Left ventricle myocardium inferior (tissue), 1 donor: ENCODE measurements at regions not wholly inside any gene's neighbourhood (a gene's known extent, or its start where the extent isn't known, plus 50 kb on each side); places are given as distances from the start of the nearest gene placed in this dataset.

ENCODE experiments used
- DNase-seq: peaks from one replicate; pipeline ENCODE4 v3.0.0-alpha.2; 2020
- H3K27ac ChIP-seq: fragments of 200-600 bp; replicated peaks from 2 replicates; pipeline ENCODE4 v1.8.0; 2021
- H3K27me3 ChIP-seq: fragments of 200-600 bp; 2 replicates; pipeline ENCODE4 v1.8.0; 2021; ENCODE audit warnings: low read depth
- H3K36me3 ChIP-seq: fragments of 200-600 bp; 2 replicates; pipeline ENCODE4 v1.8.0; 2021
- H3K4me1 ChIP-seq: fragments of 200-600 bp; 2 replicates; pipeline ENCODE4 v1.8.0; 2021
- H3K4me3 ChIP-seq: fragments of 200-600 bp; 2 replicates; pipeline ENCODE4 v1.8.0; 2021; ENCODE audit warnings: mild to moderate bottlenecking, moderate library complexity
- H3K9me3 ChIP-seq: fragments of 200-600 bp; replicated peaks from 2 replicates; pipeline ENCODE4 v1.8.0; 2021
- intact Hi-C: fragments of 100-400 bp; cut with micrococcal nuclease; formaldehyde crosslinking; loops from one replicate; pipeline ENCODE4 v1.11.0; 2022
- TF ChIP-seq, protein P1 (sequence below): fragments of 200-600 bp; IDR thresholded peaks from 2 replicates; pipeline ENCODE4 v1.8.0; 2021; ENCODE audit warnings: antibody characterized with exemption, mild to moderate bottlenecking, borderline replicate concordance
- donor health status: DM: no; HTN: yes; CAD: no; lungs with severe emphysema.

DNA sequence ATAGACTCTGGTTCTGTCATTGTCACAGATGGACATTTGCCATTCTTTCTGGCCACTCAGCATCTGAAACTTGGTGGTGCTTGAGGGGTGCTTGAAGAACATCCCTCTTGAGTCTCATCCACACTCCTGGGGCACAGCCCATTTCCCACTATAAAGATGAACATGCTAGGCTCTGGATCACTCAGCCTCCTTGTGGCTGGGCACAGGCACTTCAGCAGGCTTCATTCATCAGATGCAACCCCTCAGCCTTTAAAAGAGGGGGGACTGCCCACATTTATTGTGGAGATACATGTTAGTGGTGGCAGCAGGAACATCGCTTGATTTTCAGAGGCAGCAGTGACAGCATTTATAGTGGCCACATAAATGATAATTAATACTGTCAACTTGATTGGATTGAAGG, 124.7 kb upstream of the NIPBL start:
- TF ChIP-seq, protein P1, sequence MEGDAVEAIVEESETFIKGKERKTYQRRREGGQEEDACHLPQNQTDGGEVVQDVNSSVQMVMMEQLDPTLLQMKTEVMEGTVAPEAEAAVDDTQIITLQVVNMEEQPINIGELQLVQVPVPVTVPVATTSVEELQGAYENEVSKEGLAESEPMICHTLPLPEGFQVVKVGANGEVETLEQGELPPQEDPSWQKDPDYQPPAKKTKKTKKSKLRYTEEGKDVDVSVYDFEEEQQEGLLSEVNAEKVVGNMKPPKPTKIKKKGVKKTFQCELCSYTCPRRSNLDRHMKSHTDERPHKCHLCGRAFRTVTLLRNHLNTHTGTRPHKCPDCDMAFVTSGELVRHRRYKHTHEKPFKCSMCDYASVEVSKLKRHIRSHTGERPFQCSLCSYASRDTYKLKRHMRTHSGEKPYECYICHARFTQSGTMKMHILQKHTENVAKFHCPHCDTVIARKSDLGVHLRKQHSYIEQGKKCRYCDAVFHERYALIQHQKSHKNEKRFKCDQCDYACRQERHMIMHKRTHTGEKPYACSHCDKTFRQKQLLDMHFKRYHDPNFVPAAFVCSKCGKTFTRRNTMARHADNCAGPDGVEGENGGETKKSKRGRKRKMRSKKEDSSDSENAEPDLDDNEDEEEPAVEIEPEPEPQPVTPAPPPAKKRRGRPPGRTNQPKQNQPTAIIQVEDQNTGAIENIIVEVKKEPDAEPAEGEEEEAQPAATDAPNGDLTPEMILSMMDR = no peak
- H3K9me3 ChIP-seq = no peaks in the 10 kb centered on the region
- no peak overlapping the region for H3K4me3 ChIP-seq
- intact Hi-C loops = no loop called here
- H3K27me3 ChIP-seq = no peaks in the 10 kb centered on the region
- H3K36me3 ChIP-seq = no peaks in the 10 kb centered on the region
- no peaks in the 10 kb centered on the region for H3K4me1 ChIP-seq
- no peak overlapping the region for H3K27ac ChIP-seq
- DNase-seq = no peak

DNA sequence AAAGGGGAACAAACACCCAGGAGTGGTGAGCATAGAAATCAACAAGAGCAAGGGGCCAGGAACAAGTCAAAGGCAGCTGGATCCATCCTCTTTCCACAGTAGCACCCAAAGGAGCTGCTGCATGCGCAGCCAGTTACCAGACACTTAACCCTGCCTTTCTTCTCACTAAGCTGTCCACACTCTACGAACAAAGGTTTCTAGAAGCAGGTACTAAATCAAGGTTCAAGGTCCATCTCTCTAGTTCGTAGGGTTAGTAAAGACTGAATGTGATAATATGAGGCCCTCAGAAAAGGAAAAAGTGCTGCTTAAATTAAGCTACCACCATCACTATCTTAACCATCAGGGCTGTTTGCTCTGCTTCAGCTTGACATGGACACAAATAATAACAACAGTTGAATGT, 121.2 kb upstream of the NIPBL start:
- intact Hi-C loops = no loop called here

DNA sequence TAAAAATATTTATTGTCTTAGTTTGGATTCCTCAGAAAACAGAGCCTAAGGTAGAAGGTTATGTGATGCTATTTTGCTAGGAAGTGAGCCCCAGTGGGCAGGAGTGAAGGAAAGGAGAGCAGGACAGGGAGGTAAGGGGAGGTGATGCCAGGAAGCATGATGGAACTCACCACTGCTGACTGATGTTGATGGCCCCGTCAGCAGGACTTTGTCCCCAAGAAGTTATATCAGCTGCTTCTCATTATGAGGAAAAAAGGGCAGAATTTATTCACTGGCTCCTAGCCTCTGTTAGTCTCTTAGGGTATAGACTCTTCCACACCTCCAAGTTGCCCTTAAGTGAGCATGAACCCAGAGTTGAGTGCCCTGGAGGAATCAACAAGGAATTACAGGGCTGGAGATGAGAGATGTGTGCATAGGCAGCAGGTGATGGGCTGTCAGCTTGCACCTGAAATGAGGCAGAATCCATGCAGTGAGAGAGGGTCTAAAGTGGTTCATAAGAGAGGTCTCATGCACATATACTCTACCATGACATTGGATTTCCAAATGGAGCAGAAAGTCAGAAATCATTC, 120.6 kb upstream of the NIPBL start:
- H3K27ac ChIP-seq = no peak overlapping the region
- intact Hi-C loops = no loop called here
- no peaks in the 10 kb centered on the region for H3K4me1 ChIP-seq
- H3K27me3 ChIP-seq = no peaks in the 10 kb centered on the region
- H3K36me3 ChIP-seq = no peaks in the 10 kb centered on the region
- no peak for DNase-seq
- TF ChIP-seq, protein P1 = no peak
- no peaks in the 10 kb centered on the region for H3K9me3 ChIP-seq
- no peak overlapping the region for H3K4me3 ChIP-seq

More for the DNA sequence above, 121.2 kb upstream of the NIPBL start:
- Histone ChIP-seq H3K36me3 (no peaks in the 10 kb centered on the region), H3K27me3 (no peaks in the 10 kb centered on the region), H3K9me3 (no peaks in the 10 kb centered on the region), H3K4me3 (no peak overlapping the region), H3K27ac (no peak overlapping the region), H3K4me1 (no peaks in the 10 kb centered on the region)
- no peak for DNase-seq
- TF ChIP-seq, protein P1 = no peak

DNA sequence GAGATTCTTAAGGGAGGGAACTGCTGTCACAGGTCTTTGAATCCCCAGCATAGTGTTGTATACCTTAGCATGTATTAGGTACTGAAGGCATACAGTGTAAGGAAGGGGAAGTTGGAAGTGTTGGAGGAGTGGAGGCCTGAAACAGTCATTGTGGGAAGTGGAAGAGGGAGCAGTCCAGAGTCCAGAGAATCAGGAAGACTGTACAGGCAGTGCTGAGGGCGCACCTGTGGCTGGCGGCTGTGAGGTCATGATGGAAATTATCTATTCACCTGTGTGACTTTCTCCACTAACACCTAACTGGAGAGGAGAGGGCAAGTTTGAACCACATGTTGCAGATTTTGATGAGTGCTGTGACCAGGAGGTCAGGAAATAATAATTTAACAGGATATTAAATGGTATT, 119.7 kb upstream of the NIPBL start:
- Histone ChIP-seq H3K36me3 (no peaks in the 10 kb centered on the region), H3K4me3 (no peak overlapping the region), H3K4me1 (no peaks in the 10 kb centered on the region), H3K9me3 (no peaks in the 10 kb centered on the region), H3K27ac (no peak overlapping the region), H3K27me3 (no peaks in the 10 kb centered on the region)
- intact Hi-C loops = no loop called here
- TF ChIP-seq, protein P1 = no peak
- no peak for DNase-seq

DNA sequence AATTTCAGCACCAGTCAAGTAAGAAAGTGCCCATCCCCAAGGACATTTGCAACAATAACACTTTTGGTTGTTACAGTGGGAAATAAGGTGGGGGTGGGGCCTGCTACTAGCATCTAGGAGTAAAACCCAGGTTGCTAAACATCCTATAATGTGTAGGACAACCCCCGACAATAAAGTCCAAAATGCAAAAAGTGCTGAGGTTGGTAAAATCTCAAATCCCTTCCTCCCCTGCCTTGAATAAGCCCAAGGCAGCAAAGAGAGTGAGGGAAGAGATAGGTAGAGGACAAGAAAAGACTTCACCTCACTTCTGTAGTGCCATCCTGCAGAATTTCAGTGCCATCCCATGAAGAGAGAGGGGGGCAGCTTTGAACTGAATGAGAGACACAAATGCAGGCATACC, 117.5 kb upstream of the NIPBL start:
- intact Hi-C loops = no loop called here
- no peaks in the 10 kb centered on the region for H3K9me3 ChIP-seq
- no peaks in the 10 kb centered on the region for H3K36me3 ChIP-seq
- H3K27me3 ChIP-seq = no peaks in the 10 kb centered on the region
- no peak overlapping the region for H3K4me3 ChIP-seq
- H3K4me1 ChIP-seq = no peaks in the 10 kb centered on the region
- TF ChIP-seq, protein P1 = no peak
- no peak for DNase-seq
- H3K27ac ChIP-seq = no peak overlapping the region
